Activated gamma-delta T cell treated with anti-CD3 and anti-CD28 coated beads, Interleukin-2, amount 50 U/mL, for 16 hours (primary cell): ENCODE measurements at regions not wholly inside any gene's neighbourhood (a gene's known extent, or its start where the extent isn't known, plus 50 kb on each side); places are given as distances from the start of the nearest gene placed in this dataset.
"Not testable (repeated sequence)": the region's sequence is repeated elsewhere in the genome, so short reads cannot be mapped to it uniquely, and the experiment has no call there.

ENCODE experiments used
- DNase-seq: peaks from one replicate; pipeline ENCODE4 v3.0.0-alpha.2; 2020; ENCODE audit warnings: low read depth

DNA sequence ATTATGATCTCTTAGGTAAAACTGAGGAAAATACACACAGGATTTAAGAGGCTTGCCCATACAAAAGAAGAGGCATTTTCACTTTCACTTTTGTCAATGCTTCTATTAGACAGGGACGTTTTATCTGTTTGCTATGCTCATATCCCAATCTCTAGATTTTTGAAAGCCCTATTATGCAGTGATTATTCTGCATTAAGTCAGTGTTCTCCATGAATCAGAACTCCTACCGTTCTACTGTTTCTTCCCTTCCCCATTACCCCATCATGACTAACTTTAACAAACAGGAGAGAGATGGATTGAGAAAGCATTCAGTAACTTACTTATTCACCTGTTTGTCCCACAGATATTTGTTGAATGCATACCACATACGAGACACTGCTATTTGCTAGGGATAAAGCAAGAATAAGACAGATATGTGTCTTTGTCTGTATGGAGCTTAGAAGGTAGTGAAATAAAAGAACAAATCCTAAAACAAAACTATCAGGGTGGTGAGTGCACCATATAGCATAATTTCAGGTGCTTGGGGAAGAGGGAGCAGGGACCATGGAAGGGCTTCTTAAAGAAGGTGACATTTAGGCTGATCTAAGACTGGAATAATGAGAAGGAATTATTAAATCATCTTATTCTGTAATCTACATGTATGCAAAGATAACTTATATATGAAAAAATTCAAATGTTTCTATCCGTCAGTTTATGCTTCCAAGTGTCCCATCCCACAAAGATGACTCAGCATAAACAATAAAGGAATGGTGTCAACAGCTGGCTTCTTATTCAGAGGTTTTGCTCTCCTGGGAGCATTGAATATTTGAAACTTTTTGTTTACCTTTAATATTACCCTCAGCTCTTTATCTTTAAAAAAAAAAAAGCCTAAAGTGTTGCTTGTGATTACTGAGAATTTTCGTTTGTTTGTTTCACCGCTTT lies 328.1 kb downstream of the HINT1 start:
- DNase-seq: no peak

DNA sequence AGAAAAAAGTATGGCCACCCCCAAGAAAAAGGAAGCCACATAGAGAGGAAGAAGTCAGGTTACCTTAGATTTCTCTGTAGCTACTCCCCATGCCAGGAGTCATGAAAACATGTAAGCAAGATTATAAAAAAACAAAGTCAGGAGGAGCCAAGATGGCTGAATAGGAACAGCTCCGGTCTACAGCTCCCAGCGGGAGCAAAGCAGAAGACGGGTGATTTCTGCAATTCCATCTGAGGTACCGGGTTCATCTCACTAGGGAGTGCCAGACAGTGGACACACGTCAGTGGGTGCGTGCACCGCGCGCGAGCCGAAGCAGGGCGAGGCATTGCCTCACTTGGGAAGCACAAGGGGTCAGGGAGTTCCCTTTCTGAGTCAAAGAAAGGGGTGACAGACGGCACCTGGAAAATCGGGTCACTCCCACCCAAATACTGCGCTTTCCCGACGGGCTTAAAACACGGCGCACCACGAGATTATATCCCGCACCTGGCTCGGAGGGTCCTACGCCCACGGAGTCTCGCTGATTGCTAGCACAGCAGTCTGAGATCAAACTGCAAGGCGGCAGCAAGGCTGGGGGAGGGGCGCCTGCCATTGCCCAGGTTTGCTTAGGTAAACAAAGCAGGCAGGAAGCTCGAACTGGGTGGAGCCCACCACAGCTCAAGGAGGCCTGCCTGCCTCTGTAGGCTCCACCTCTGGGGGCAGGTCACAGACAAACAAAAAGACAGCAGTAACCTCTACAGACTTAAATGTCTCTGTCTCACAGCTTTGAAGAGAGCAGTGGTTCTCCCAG lies 347.3 kb downstream of the HINT1 start:
- not testable (repeated sequence) for DNase-seq

GRCh38 chr5:130815246-130815645 lies 349.8 kb downstream of the HINT1 start:
- no peak for DNase-seq

DNA sequence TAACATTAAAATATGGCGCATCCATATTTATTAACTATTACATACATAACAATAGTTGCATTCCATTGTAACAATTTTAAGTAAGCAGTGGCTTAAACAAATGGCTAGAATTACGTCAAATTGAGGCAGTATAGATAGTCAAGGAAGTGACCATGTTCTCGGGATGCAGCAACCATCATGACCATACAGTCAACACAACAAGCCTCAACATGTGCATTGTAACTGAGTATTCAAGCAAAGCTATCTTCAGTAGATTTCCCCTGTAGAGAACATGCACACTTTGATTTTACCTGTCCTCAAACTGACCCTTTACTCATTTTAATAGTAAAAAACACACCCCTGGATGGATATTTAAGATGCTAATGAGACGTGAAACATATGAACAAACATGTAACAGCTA lies 356.4 kb downstream of the HINT1 start:
- no peak for DNase-seq

DNA sequence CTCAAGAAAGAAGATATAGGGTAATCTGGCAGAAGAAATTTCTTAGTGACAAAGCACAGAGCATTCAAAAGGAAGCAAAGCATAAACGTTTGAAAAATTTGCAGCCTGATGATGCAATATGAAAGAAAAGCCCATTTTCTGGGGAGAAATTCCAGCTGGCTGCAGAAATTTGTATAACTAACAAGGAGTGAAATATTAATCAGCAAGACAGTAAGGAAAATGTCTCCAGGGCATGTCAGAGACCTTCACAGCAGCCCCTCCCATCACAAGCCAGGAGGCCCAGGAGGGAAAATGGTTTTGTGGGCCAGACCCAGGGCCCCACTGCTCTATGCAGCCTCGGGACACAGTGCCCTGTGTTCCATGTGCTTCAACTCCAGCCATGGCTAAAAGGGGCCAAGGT lies 359.4 kb downstream of the HINT1 start:
- no peak for DNase-seq

- no peak for DNase-seq
Measured at GRCh38 chr5:130805036-130805435, 360.0 kb downstream of the HINT1 start.

DNA sequence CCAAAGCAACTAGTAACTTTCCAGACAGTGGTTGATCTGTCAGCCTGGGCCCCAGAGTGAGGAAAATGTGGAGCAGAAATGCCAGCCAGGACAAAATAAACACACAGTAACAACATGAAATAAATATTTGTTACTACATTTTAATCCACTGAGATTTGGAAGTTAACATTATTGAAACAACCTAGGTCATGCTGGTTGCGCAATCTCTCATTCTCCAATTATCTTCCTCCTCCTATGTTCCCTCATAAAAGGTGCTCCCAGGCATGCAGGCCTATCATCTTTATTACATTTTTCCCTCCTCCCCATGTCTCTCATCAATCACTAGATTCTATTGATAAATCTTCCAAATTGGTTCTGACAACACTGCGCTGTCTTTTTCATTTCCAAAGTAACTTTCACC lies 363.1 kb downstream of the HINT1 start:
- no peak for DNase-seq

GRCh38 chr5:130799015-130799414 lies 366.0 kb downstream of the HINT1 start:
- DNase-seq: no peak

GRCh38 chr5:130797303-130797702 lies 367.8 kb downstream of the HINT1 start:
- DNase-seq: no peak

DNA sequence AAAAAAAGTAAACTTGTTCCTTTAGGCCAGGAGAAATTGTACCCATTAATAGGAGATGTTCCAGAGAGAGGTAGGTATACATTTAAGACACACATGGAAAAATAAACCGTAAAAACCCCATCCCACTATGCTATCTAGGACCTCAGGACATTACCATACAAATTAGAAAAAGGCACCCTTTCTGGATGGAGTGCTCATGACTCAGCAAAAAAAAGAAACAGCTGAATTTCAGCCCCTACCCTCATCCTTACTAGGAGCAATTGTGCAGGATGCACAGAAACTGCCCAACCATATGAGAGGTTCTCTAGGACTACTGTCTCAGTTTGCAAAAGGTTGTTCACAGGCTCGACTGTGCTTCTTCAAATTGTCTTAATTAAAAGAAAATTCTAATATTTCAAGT lies 368.2 kb downstream of the HINT1 start:
- no peak for DNase-seq

DNA sequence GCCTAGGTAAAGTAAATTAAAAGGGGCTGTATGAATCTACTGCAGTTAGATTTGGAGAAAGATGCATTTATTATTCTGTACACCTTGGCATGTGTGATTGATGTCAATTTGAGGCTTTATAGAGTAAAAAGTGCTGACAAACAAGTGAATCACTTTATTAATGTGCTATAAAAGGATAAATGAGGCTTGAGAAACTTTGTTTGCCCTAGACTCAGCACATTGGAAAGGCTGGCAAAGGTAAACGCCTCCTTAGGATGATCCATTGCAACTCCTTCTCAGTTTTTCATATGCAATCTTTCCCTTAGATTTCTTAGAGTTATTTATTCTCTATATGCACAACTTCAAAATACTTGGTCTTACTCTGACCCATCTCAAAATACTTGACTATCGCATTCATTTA lies 369.0 kb downstream of the HINT1 start:
- DNase-seq: no peak

DNA sequence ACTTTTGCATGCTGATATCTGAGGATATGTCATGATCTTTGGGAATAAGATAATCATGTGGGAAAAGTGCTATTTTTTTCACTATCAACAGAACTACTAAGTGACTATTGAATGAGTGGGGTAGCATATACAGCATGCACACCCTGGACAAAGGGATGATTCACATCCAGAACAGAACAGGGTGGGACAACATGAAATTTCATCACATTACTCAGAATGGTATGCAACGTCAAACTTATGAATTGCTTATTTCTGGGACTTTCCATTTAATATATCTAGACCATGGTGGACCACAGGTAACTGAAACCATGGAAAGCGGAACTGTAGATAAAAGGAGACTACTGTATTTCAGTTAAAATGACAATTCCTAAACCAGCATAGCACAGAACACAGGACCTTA lies 370.0 kb downstream of the HINT1 start:
- no peak for DNase-seq

DNA sequence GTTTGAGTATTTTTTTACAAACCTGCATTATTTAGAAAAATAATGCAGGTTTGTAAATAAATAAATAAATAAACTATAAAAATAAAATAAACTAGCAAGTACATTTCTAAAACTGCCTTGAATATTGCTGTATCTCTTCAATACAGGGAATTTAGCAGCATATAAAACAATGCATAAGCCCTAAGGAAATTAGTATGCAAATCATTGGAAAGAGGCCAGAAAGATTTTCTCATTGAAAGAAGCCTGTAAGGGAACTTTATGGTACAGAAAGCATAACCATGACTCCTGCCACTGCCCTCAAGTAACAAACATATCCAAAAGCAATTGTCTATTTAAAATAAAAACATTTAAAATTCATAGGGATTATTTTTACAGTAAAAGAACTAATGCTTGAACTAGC lies 387.3 kb downstream of the HINT1 start:
- DNase-seq: no peak

- no peak for DNase-seq
Measured at GRCh38 chr5:130773813-130774212, 391.2 kb downstream of the HINT1 start.

DNA sequence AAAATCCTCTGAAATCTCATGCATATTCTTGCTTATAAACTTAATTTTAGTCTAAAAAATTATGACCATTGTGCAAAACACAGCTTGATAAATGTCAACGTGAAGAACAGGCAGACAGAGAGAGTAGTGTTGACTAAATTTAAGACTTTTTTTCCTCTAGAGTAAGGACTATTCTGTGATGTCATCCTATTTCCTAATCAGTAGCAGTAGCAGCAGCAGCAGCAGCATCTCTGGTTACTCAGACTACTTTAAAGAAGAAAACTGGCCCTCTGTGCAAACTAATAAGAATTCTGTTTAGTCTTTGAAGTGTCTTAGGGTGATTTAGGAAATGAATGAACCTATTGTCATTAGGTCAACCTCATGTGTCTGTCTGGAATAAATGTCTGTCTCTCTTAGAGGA lies 403.0 kb downstream of the HINT1 start:
- DNase-seq: no peak

- no peak for DNase-seq
Measured at GRCh38 chr5:130759061-130759460, 406.0 kb downstream of the HINT1 start.

- no peak for DNase-seq
Measured at GRCh38 chr5:130747556-130747955, 417.5 kb downstream of the HINT1 start.

DNA sequence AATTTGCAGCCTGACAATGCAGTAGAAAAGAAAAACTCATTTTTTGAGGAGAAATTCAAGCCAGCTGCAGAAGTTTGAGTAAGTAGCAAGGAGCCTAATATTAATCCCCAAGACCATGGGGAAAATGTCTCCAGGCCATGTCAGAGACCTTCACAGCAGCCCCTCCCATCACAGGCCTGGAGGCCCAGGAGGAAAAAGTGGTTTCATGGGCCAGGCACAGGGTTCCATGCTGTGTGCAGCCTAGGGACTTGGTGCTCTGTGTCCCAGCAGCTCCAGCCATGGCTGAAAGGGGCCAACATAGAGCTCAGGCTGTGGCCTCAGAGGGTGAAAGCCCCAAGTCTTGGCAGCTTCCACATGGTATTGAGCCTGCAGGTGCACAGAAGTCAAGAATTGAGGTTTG lies 418.4 kb downstream of the HINT1 start:
- not testable (repeated sequence) for DNase-seq

DNA sequence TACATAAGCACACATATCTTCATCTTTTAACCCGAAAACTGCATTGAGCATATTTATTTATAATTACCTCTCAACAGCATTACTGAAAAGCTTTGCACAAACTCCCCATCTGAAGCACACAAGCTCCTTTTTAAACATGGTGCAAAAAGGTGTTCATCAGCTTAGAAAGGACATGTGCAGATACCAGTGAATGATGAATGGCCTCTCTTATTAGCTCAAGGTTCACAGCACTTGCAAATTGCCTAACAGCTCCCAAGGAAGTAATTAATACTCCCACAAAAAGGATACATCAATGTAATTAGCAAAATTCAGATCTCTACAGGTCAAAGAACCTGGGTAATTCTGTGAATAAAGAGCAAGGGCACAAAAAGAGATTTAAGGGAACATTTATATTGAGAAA lies 422.0 kb downstream of the HINT1 start:
- no peak for DNase-seq

DNA sequence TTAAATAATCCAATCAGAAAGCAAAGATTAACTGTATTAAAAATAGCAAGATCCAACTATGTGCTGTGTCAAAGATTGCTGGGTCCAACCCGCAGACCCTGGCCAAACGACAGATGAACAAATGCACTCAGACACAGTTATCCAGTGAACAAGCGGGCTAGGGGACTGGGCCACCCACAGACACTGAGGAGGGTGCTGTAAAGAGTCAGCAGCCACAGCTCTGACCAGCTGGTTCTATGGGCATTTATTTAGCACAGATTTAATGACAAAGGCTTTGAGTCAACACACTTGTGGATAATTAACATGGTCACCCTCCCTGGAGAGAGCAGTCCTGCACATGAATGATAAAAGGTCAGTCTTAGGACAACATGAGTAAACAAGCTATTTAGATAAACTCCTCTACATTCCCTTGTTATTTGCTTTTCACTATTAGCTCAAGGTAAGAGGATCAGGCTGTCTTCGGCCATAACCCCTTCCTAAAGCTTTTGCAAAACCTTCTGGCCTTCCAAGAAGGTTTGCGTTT lies 424.9 kb downstream of the HINT1 start:
- DNase-seq: no peak

GRCh38 chr5:130731839-130732238 lies 433.2 kb downstream of the HINT1 start:
- no peak for DNase-seq

GRCh38 chr5:130729541-130729940 lies 435.5 kb downstream of the HINT1 start:
- DNase-seq: no peak

GRCh38 chr5:130727830-130728229 lies 437.2 kb downstream of the HINT1 start:
- no peak for DNase-seq
